NT2/D1 (cell line): ENCODE measurements at regions not wholly inside any gene's neighbourhood (a gene's known extent, or its start where the extent isn't known, plus 50 kb on each side); places are given as distances from the start of the nearest gene placed in this dataset.

Experiments used
- SUZ12 ChIP-seq: IDR thresholded peaks from 2 replicates; pipeline ENCODE4 v1.6.1; 2011; ENCODE audit not compliant: insufficient read length, insufficient read depth; ENCODE audit errors: extremely low read depth
- YY1 ChIP-seq: IDR thresholded peaks from 2 replicates; pipeline ENCODE4 v1.6.1; 2011; ENCODE audit not compliant: insufficient read length, insufficient read depth
- ZNF274 ChIP-seq: IDR thresholded peaks from 2 replicates; pipeline ENCODE4 v1.6.1; 2011; ENCODE audit warnings: mild to moderate bottlenecking, low read depth, low read length

DNA sequence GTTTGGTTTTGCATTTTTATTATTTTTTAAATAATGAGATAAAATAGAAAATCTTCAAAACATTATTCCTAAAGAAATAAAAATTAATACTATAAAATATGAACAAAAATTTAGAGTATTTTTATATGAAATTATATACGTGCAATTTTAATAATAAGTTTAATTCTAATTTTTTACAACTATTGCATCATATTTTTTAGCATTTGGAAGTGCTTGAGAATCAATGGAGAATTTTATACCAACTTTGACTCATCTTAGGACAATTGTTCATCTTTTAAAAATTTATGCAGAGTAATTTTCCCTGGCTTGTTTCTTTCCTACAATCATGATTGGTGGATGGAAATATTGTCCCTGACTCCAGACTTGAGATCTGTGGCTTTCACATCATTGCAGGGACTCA lies 362.5 kb downstream of the MRPL39 start:
- TF ChIP-seq YY1 (no peak), SUZ12 (no peak), ZNF274 (no peak)
